Fibroblast of lung (primary cell): ENCODE measurements at regions not wholly inside any gene's neighbourhood (a gene's known extent, or its start where the extent isn't known, plus 50 kb on each side); places are given as distances from the start of the nearest gene placed in this dataset.

Experiments used
- CTCF ChIP-seq, 2 donors: IDR thresholded peaks in 1 of 2; conservative IDR thresholded peaks in 1 of 2; 1 replicate in 1 of 2; 2 replicates in 1 of 2; pipeline ENCODE4 v1.5.1; 2011 to 2012; ENCODE audit warnings: low read length in 2 of 2, control low read depth in 1 of 2, inconsistent platforms in 1 of 2, low read depth in 1 of 2, mild to moderate bottlenecking in 1 of 2
- EZH2 ChIP-seq: IDR thresholded peaks from 2 replicates; pipeline ENCODE4 v1.5.1; 2012; ENCODE audit warnings: low read length, control low read depth, mild to moderate bottlenecking; ENCODE audit errors: missing control alignments

DNA sequence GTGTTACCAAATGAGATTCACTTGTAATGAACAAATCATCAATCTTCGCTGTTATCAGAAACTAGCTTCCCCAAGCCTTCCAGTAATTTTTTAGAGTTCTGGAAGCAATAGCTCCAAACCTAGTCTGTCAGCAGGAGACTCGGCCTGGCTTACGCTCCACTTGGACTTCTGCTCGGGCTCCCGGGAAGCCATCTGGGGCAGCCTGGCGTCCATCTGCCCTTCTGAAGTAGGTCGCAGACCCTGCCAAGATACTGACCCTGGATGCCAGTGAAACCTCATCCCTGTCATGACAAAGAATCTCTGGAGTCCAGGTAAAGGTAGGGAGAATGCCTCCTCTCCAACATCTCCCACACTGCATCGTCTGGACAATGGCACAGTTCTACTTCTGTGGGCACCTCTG, 493.8 kb upstream of the ZFP42 start:
- TF ChIP-seq CTCF (conservative IDR thresholded peaks at IDR 0.05 in 1 of 2, IDR thresholded peaks at IDR 0.05 in 1 of 2; ENCODE audit: low read depth in 1 of 2, low read length in 2 of 2), result no peak
- TF ChIP-seq EZH2, result no peak
